HG02981 (cell line): ENCODE measurements at regions not wholly inside any gene's neighbourhood (a gene's known extent, or its start where the extent isn't known, plus 50 kb on each side); places are given as distances from the start of the nearest gene placed in this dataset.
"Not testable (repeated sequence)": the region's sequence is repeated elsewhere in the genome, so short reads cannot be mapped to it uniquely, and the experiment has no call there.

Source experiments
- ATAC-seq: cut with Tn5 transposase; IDR thresholded peaks from one replicate; pipeline ENCODE4 v1.9.1; 2021; ENCODE audit warnings: mild to moderate bottlenecking, moderate library complexity; ENCODE audit not compliant: unreplicated experiment

DNA sequence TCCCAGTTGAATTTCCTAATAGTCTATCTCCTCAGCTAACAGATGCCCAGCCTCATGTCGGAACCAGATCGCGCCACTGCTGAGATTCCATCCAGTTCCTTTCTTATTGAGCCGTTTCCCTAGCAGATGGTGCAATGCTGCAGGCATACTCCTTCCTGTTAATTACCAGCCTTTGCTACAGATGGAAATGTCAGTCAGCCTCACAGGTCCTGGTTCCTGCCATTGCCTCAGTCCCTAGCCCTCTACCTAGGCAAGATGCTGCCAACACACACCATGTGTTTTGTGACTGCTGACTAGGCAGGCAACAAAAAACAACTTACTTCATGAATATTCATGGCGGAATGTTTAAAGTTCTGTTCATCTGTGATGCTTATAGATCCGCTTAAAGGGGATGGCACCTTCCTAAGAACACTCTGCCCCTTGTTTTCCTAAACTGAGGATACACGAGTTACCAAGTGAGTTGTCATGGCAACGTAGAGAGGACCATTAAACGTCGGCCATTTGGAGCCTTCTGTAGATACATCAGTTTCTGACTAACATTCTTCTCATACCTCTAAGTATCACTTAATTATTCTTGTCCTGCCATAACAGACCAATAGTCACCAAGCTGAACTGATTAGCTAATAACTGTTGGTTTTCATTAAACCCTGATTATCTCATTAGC lies 749.5 kb downstream of the RNF144A start:
- no peak for ATAC-seq

DNA sequence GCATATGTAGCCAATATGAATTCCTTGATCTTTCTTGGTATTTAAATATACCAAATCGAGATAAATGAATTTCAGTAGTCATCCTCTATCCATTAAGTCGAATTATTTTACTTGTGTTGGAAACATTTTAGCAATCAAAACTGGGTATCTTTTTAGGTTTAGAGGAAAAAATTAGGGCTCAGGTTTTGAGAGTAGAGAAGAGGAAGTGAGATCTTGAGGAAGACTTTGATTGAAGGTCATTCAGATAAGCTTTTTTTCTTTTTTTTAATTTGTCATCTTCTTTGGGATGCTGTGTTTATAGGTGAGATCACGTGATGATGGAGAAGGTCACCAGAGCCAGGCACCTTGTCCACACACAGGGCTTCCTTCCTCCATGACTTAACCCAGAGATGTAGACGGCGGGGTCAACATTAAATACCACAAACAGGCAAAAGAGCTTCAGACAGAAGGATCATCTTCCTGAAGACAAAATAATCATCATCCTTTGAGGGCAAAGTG lies 750.1 kb downstream of the RNF144A start:
- no peak for ATAC-seq

DNA sequence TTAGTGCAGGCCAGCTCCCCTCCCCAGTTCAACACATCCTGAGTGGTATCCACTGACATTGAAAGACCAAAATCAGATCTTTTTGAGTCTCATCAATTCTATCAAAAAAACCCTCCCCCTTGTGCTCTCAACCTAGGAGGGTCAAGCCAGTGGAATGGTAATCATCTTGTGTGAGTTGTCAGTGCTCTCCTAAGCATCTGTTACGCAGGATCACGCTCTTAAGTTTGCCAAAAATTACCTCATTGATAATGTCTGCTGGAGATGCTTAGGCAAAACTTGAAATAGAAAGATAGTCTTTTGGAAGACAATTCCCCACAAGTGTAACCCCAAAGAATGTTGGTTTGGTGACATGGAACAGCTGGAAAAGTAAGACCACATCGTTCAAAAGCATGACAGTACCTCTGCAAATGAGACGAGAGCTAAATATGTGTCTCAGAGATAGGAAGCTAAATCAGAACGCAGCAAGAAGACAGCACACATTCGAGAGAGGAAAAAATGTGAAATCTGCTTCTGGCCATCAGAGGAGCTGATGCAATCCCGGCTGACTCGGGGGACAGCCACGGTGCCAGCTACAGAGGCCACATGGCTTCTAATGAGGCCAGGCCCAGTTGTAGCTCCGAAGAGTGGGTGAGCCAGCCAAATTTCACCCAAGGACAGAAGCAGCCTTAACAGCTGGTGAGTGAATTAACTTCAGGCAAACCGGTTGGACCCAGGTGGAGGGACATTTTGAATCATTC lies 753.9 kb downstream of the RNF144A start:
- ATAC-seq = no peak

DNA sequence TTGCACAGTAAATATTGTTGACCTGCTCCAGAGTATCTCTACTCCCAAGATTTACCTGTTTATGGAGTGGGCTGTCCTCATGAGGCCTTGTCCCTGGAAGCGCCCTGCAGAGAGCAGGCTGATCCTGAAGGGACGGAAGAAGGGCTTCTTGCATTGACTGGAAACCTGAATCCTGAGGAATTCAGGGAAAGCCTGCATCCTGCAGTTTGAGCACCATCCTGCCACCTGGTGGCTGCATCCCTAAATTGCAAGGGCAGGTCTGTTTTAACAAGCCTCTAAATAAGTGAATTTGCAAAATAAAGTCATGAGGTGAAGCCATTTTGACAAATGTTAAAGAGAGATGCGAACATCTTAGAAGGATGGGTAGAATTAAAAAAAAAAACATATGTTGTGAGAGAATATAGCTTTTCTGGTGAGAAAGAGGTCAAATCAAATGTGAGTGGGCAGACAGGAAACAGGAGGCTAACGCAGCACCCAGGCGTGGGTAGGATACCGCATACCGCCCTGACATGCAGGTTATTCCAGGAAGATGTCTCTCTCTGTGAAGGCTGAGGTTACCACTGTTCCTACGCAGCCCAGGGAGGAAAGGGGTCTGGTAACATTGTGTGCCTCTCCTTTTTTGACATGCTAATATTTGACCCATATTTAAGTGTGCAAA lies 754.9 kb downstream of the RNF144A start:
- no peak for ATAC-seq

DNA sequence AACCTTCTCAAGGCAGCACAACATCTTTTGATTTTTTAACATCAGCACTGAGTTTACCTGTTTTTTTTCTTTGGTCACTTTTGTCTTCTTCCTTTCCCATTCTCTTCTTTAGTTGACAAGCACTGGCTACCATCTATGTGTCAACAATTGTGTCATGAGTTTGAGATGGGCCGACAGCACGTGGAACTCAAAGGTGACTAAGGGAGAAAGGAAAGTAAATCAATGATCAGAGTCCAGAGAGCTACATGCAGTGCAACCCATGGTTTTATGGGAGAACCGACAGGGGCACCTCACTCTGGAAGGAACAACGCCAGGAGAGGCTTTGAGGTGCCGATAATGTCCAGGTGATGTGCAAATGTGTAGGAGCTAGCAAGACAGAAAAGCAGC lies 755.5 kb downstream of the RNF144A start:
- ATAC-seq = no peak

DNA sequence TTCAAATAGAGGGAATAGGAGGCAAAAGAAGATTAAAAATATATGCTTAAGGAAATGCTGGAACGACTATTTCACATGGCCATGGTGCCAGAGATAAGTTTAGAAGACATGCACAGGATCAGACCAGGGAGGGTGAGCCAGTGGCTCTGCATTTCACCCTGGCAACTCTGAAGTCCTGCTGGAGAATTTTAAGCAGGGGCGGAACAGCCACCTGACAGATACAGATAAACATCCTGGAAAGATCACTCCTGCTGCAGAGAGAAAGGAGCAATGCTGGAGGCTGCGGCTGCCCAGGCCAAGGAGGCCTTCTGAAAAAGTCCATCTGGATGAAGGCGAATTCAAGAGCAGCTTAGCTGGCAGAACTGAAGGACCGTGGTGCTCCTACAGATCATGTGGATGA lies 755.9 kb downstream of the RNF144A start:
- no peak for ATAC-seq

DNA sequence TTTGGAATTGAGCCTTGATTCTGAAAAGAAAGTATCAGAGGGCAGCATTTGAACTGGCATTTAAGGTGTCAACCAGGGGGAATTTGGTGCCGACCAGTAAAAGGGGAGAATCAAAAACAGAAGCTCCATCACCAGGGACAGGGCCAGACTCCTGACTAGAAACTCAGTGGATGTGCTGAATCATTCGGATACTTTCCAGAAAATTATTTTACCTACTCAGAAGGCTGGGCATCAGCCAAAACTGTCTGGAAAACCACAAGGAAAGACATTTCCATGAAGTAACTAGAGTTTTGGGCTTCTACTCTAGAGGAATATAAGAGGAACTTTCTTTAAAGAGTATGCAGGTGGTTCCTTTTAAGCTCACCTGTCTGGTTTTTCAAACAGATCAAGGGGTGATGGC lies 756.6 kb downstream of the RNF144A start:
- no peak for ATAC-seq

DNA sequence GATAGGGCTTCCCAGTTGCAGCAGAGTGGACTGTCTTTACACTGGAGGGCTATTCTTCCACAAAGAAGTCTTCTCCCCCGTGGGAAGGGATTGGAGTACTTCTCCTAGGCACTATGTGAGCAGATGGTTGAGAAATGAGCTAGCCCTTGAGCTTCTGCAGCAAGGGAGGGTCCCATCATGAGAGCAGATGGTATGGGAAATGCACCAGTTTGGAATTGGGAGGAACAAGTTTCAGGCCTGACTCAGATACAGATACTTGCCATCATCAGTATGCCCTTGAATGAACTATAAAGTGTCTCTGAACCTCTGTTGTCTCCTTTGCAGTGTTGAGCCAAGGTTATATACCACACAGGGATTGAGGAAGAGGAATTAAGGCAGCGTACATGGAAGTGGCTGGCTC lies 757.4 kb downstream of the RNF144A start:
- no peak for ATAC-seq

DNA sequence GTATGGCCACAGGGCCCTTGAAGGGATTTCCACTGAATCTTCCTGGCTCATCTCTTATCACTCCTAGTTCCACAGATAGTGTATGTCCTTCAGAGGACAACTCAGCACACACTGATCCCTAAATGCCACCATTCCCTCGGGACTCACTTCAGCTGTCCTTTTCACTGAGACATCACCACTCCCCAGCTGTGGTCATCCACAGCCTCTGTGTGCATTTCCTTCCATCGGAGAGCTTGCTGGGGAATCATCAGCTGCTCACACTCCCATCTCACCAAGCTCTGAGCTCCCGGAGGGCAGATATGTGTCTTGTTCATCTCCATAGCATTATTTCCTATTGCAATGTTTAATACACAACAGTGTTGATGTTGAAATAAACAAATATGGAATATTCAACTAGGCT lies 759.5 kb downstream of the RNF144A start:
- no peak for ATAC-seq

DNA sequence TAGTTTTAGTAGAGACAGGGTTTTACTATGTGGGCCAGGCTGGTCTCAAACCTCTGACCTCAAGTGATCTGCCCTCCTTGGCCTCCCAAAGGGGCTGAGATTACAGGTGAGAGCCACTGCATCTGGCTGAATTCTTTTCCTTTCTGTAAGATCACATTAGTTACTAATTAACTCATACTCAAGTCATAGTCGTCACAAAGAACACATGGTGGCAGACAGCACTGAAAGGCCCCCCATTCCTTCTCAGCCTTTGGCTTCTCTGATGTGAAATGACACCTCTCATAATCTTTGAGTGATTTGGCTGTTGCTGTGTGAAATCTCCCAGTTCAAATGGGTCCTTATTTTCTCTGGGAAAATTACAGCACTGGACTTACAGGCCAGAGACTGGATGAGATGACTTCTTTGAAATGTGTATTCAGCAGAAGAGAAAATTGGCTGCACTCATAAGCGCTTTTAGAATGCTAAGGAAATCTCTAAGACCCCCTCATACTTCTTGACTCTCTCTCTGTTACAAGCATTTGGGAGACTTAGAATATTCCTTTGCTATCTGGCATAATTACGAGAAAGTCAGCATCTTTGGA lies 764.8 kb downstream of the RNF144A start:
- ATAC-seq = no peak

DNA sequence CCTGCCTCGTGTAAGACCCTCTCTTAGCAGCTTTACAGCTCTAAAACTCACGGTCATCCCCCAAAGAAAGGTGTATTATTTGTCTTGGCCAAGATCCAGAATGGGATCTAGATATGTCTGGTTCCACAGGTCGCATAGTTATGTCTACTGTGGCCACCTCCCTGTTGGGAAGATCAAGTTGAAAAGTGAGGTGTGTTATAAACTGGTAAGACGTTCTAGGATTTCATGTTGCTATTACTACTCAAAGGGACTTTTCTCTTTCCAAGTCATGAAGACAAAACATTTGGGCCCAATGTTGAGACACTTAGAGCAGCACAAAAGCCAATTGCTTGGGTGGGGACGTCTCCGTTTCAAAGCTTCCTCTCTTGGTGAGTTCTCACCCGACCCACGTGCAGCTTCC lies 766.0 kb downstream of the RNF144A start:
- no peak for ATAC-seq

DNA sequence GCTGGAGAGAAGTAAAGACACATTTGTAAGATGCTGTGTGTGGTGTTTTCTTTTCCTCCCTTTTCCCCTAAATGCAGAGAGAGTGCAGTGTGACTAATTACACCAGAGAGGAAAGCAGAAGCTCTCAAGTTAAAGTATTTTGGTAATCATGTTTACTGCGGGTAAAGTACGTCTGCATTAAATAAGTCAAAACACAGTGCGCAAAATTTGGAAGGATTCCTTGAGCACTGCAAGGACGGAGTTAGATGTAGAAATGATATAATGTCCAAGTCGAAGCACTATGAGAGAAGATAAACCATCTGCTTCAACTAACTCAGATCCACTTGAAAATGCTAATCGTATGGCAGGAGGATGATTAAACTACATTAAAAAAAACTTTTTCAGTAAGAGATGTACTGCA lies 766.5 kb downstream of the RNF144A start:
- ATAC-seq = no peak

DNA sequence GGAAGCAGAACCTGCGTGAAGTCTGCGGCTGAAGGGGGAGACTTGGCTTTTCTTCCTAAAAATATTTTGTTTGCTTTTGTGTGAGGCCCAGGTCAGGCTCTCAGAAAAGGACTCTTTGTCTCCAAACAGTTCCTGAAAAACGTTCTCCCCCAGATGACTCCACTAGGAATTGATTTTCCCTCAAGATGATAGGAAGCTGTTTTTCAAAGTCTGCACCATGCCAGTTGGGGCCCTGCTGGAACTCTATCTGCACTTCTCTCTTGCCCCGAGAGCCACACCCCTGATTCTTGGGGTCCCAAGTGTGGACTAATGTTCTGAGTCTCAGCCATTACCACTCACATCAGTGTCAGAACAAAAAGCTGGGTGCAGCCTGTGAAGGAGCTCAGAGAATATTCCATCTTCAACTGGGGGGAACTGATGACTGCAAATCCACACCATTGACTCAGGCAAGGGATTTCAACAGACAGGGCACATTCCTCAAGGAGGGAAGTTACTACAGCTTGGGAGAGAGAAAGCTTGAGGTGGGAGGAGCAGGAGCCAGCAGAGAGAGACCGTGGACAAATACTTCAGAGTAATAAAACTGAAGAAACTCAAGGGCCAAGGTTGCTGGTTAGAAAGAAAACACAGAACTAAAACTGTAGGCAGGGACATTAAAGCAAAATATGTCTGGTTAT lies 768.3 kb downstream of the RNF144A start:
- no peak for ATAC-seq

DNA sequence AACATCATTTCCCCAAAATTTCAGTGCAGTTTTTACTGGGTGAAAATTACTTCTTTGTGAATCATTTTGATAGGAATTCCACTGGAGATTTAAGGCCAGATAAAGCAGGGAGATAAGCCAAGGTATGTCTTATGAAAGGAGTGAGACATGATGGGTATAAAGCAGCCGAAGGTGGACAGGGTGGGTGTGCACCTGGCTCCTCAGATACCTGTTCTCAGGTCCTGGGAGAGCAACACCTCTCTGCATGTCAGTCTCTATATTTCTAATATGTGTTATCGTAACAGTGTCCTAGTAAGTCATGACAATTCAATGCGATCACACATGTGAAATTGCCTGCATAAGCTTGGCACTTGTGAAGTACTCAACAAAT lies 768.8 kb downstream of the RNF144A start:
- ATAC-seq = no peak

DNA sequence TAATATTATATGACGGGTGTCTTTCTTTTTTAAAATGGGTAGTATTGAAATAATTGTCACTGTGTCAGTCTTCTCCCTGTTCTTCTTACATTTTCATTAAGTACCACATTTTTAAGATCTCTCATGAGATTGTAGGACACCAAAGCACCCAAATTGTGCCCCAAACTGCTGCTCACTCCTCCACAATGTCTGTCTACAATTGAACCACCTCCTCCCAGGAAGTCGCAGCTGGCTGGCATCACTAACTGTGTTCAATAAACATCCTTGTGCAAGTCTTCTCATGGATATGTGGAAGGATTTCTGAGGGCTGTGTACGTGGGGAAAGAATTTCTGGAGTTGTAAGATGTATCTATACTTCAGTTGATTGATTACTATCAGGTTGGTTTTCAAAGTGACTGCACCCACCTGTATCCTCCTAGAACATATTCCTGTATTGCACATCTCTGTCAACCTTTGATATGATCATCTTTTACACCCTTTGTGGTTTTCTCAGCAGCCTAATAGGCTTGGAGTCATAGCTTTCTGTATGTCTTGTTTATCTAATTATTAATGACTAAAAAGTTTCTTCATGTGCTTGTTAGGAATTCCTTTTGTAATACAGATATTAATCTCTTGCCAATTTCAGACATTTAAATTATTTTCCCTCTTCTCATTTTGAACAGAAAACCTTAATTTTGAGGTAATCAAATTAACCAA lies 774.9 kb downstream of the RNF144A start:
- ATAC-seq = no peak

DNA sequence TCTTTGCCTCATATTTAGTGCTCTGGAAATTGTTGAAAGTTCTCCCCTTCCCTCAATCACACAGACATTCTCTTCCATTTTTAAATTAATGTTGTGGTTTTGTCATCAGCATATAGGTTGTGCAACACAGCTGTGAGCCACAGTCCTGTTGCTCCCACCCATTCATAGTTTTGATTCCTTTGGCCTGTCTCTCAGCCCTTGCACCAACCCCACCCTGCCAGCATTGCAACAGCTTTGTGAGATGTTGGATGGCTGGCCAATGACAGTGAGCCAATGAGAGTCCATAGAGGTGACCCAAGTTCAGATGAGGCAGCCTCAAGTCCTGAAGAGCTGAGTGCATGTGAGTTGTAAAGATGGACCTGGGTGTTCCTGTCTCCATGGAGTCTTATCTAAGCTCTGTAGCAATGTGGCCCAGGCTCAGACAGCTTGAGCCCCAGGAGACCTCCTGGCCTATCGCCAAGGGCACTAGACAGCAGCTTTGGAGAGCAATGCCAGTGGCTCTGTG lies 775.5 kb downstream of the RNF144A start:
- no peak for ATAC-seq

DNA sequence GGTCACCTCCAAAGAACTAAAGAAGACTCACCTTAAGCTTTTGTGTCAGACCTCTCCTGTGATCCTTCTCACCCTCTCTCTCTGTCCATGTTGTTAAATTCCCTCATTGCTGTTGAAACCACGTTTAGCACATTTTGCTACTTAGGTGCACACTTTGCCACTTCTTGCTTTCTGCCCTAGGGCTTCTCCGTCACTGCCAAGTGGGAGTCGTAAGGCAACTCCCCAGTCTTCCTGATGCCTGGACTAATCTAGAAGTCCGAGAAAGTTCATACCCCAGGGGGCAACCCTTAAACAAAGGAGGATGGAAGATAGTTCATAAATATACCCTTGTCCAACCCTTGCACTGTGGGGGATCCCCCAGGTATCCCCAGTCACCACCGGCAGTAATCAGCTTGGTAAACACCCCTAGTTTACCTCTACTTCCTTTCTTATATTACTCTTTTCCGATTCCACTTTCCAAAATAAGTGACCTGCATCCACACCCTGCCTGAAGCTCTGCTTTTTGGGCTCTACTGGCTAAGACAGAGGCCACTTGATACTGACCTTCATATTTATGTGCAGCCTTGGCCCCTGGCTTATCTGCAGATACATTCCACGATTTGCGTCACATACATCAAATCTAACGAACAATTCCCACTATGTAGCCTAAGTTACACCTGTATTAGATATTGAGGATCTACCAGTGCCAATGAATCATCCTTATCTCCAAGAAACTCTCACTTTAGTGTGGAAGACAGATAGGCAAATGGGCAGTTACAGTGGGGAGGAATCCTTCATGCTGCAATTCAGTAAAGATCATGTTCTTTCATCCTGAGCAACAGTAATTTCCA lies 776.2 kb downstream of the RNF144A start:
- no peak for ATAC-seq

DNA sequence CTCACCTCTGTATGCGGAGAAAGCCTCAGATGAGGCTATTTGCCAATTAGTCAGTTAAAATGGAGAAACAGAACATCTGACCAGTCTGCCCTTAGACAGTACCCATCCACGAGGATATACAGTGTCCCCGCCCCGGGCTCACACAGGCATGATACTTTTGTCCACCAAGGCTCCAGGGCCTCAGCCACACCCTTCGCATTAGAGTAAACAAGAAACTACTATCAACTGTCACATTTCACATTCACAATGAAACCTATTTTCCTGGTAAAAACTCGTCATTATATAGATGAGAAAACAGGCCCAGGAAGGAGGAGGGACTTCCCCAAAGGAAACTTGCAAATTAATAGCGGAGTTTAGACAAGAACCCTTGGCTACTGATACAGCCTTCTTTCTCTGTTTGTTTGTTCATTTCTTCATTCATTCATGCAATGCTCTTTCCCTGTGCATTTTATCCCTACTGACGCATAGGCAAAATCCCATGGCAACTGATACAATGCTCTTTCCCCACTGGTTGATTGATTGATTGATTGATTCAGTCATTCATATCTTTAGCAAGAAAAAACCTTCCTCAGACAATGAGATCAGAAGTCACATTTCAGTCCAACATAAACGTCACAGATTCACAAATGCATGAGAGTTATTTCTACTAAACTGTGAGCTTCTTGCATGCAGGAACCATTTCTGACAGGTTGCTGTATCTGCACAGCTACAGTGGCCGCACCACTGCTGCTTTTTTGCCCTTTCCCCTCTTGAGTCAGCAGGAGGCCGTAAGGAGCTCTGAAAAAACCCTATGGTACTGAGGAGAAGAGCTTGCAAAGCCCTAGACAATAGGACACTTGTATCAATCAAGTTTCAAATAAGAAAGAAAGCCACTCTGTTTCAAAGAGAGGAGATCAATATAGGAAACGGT lies 777.1 kb downstream of the RNF144A start:
- ATAC-seq = no peak

DNA sequence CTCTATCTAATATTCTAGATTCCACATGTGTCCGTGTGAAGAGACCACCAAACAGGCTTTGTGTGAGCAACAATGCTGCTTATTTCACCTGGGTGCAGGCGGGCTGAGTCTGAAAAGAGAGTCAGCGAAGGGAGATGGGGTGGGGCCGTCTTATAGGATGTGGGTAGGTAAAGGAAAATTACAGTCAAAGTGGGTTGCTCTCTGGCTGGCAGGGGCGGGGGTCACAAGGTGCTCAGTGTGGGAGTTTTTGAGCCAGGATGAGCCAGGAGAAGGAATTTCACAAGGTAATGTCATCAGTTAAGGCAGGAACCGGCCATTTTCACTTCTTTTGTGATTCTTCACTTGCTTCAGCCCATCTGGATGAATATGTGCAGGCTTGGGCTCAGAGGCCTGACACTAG lies 779.3 kb downstream of the RNF144A start:
- not testable (repeated sequence) for ATAC-seq
